RWPE2 (cell line): ENCODE measurements at regions not wholly inside any gene's neighbourhood (a gene's known extent, or its start where the extent isn't known, plus 50 kb on each side); places are given as distances from the start of the nearest gene placed in this dataset.

Experiments used
- ATAC-seq: fragments of 200-7000 bp; cut with Tn5 transposase; 3 replicates; pipeline ENCODE4 v1.9.1; 2021; ENCODE audit warnings: low read depth
- DNase-seq: peaks from one replicate; pipeline ENCODE4 v3.0.0-alpha.2; 2020; ENCODE audit warnings: low spot score
- H3K27ac ChIP-seq: fragments of 450-650 bp; 2 replicates; pipeline ENCODE4 v1.5.1; 2017; ENCODE audit warnings: mild to moderate bottlenecking; ENCODE audit not compliant: poor library complexity, severe bottlenecking
- H3K27me3 ChIP-seq: fragments of 250-450 bp; sonication (Bioruptor Pico); 2 replicates; pipeline ENCODE4 v1.5.1; 2021; ENCODE audit warnings: mild to moderate bottlenecking, moderate library complexity; ENCODE audit not compliant: insufficient read depth, poor library complexity, severe bottlenecking
- H3K36me3 ChIP-seq: fragments of 250-450 bp; sonication (Bioruptor Pico); 2 replicates; pipeline ENCODE4 v1.5.1; 2020; ENCODE audit warnings: low read depth, mild to moderate bottlenecking, moderate library complexity
- H3K4me1 ChIP-seq: fragments of 250-450 bp; sonication (Bioruptor Pico); 2 replicates; pipeline ENCODE4 v1.5.1; 2021; ENCODE audit warnings: mild to moderate bottlenecking, moderate library complexity; ENCODE audit not compliant: insufficient read depth, poor library complexity, severe bottlenecking
- H3K4me3 ChIP-seq: fragments of 250-450 bp; sonication (Bioruptor Pico); 2 replicates; pipeline ENCODE4 v1.5.1; 2021; ENCODE audit warnings: mild to moderate bottlenecking, moderate library complexity; ENCODE audit not compliant: severe bottlenecking
- H3K9me3 ChIP-seq: fragments of 250-450 bp; sonication (Bioruptor Pico); 2 replicates; pipeline ENCODE4 v1.5.1; 2021; ENCODE audit warnings: mild to moderate bottlenecking, moderate library complexity; ENCODE audit not compliant: severe bottlenecking
- TF ChIP-seq, protein P1 (sequence below): fragments of 450-650 bp; IDR thresholded peaks from one replicate; pipeline ENCODE4 v1.5.1; 2017; ENCODE audit warnings: mild to moderate bottlenecking, moderate library complexity; ENCODE audit not compliant: poor library complexity, severe bottlenecking

DNA sequence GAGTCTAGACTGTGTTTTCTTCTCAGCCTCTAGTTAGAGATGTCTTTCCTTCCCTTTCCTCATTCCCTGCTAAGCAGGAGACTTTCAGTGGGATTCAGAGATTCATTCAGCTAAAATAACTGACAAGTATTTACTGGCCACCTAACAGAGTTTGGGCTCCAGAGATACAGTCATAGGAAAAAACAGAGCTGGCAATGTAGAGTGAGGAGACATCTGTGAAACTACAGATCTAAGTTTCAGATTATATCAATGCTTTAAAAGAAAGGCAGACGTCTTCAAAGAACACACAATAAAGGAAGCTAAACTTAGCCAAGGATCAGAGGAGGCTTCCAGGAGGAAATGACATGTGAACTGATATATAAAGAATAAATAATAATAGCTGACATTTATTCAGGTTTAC lies 355.6 kb upstream of the DDI1 start:
- DNase-seq = no peak
- Histone ChIP-seq H3K27me3 (no peaks in the 10 kb centered on the region), H3K9me3 (no peaks in the 10 kb centered on the region), H3K36me3 (no peaks in the 10 kb centered on the region), H3K4me1 (no peaks in the 10 kb centered on the region), H3K4me3 (no peak overlapping the region), H3K27ac (no peak overlapping the region)
- ATAC-seq = no peak
- TF ChIP-seq, protein P1, sequence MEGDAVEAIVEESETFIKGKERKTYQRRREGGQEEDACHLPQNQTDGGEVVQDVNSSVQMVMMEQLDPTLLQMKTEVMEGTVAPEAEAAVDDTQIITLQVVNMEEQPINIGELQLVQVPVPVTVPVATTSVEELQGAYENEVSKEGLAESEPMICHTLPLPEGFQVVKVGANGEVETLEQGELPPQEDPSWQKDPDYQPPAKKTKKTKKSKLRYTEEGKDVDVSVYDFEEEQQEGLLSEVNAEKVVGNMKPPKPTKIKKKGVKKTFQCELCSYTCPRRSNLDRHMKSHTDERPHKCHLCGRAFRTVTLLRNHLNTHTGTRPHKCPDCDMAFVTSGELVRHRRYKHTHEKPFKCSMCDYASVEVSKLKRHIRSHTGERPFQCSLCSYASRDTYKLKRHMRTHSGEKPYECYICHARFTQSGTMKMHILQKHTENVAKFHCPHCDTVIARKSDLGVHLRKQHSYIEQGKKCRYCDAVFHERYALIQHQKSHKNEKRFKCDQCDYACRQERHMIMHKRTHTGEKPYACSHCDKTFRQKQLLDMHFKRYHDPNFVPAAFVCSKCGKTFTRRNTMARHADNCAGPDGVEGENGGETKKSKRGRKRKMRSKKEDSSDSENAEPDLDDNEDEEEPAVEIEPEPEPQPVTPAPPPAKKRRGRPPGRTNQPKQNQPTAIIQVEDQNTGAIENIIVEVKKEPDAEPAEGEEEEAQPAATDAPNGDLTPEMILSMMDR = no peak

DNA sequence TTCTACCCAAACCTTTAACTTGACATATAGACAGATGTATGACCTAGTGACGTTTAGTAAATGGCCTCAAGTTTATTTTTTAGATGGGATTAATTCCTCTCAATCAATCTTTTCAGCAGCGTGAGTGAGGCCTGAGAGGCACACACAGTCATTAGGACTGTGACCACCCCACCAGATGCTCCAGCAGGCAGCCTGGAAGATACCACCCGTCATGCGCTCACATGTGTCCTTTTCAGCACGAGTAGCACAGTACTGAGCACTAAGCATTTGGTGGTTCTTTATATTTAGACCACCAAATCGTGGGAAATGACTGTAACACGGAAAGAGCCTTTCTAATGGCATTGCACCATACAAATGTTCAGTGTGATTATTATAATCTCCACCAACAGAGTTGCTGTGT lies 354.6 kb upstream of the DDI1 start:
- no peak overlapping the region for H3K27ac ChIP-seq
- TF ChIP-seq, protein P1 = no peak
- no peak for ATAC-seq

DNA sequence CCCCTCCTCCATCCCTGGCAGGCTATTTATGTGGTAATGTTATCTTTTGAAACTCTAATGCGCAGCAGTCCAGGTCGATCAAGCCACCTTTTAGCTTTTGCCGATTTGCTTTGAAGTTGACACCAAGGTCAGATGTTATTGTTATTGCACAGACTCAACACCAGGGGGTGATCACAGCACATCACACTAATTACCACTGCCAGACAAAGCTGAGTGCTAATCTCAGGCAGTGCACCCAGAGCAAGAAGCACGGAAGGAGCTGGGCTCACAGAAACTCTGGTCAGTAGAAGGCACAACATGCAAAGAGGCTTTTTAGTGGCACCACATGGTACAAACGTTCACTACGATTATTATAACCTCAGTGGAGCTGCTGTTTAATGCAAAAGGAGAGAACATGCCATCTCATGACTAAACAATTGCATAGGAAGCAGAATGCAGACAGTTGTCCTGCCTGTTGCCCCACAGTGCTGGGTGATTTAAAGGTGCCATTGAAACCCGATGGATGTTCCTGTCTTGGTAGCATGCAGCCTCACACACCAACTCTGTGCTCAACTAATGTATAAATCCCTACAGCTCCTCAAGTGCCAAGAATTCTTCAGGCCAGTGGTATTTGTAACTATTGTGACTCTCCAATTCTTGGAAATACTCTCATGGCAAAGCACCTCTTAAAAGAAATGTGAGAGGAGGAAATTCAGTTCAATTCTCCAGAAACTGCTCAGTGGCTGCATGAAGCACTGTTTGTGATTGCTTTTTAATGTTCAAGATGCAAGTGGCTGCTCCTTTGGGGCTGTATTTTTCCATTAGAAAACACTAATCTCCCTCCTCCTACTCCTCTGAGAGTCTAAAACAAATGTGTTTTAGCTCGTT lies 353.9 kb upstream of the DDI1 start:
- ATAC-seq (peak; percentile 44; the same call in 1 of the 3 replicates), DNase-seq (no peak)
- H3K9me3 ChIP-seq = no peaks in the 10 kb centered on the region
- no peak overlapping the region for H3K27ac ChIP-seq
- H3K36me3 ChIP-seq = no peaks in the 10 kb centered on the region
- no peaks in the 10 kb centered on the region for H3K4me1 ChIP-seq
- H3K27me3 ChIP-seq = no peaks in the 10 kb centered on the region
- no peak overlapping the region for H3K4me3 ChIP-seq
- TF ChIP-seq, protein P1 = peak; percentile 67

More for the DNA sequence above, 354.6 kb upstream of the DDI1 start:
- Histone ChIP-seq H3K36me3 (no peaks in the 10 kb centered on the region), H3K9me3 (no peaks in the 10 kb centered on the region), H3K4me3 (no peak overlapping the region), H3K4me1 (no peaks in the 10 kb centered on the region), H3K27me3 (no peaks in the 10 kb centered on the region)
- no peak for DNase-seq

DNA sequence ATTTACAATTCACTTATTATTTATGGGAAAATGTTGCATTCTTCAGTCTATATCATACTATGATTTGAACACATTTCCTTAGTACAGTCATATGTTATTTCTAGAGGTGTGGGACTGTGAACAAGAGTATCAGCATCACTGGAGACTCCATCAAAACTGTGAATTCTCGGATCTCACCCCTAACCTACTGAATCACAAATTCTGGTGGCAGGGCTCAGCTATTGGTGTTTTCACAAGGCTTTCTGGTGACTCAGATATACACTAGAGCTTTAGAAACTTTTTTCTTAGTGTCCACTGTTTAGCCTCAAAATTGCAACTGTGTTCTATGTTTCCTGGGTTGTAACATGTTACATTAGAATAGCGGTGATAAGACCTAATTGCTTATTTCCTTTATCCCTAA lies 352.9 kb upstream of the DDI1 start:
- ATAC-seq = no peak
- Histone ChIP-seq H3K4me1 (no peaks in the 10 kb centered on the region), H3K4me3 (no peak overlapping the region), H3K27me3 (no peaks in the 10 kb centered on the region), H3K9me3 (no peaks in the 10 kb centered on the region), H3K36me3 (no peaks in the 10 kb centered on the region), H3K27ac (no peak overlapping the region)
- DNase-seq = no peak
- TF ChIP-seq, protein P1 = no peak

DNA sequence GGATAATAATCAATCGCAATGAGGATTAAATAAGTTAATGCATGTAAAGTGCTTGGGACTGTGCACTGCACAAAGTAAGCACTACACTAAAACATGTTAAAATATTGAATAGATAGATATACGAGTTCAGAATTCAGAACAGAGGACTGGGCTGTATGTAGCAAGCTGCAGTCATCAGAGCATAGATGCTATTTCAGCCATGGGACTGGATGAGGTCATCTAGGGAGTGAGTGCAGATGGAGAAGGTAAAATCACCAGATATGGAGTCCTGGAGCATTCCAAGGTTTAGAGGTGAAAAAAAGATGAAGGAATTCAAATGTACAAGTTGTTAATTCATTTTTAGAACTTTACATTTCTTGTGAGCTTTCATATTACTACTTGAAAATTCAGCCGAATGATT lies 347.5 kb upstream of the DDI1 start:
- no peaks in the 10 kb centered on the region for H3K4me1 ChIP-seq
- no peaks in the 10 kb centered on the region for H3K9me3 ChIP-seq
- no peaks in the 10 kb centered on the region for H3K36me3 ChIP-seq
- DNase-seq (no peak), ATAC-seq (no peak)
- TF ChIP-seq, protein P1 = no peak
- no peaks in the 10 kb centered on the region for H3K27me3 ChIP-seq
- no peak overlapping the region for H3K27ac ChIP-seq
- no peak overlapping the region for H3K4me3 ChIP-seq
